B cell (primary cell): ENCODE measurements at regions not wholly inside any gene's neighbourhood (a gene's known extent, or its start where the extent isn't known, plus 50 kb on each side); places are given as distances from the start of the nearest gene placed in this dataset.

Source experiments
- ATAC-seq: fragments of 200-7000 bp; cut with Tn5 transposase; one replicate; pipeline ENCODE4 v1.10.0; 2021; ENCODE audit warnings: low read depth, mild to moderate bottlenecking, moderate number of reproducible peaks, moderate library complexity
- CTCF ChIA-PET: fragments of 350-600 bp; sonication (Branson Sonifier 250); formaldehyde crosslinking; loops from one replicate; lab custom pipeline; 2021; ENCODE audit warnings: antibody characterized with exemption, inconsistent platforms; lab: Charles Lee
- POLR2A ChIA-PET: fragments of 350-600 bp; sonication (Branson Sonifier 250); formaldehyde crosslinking; loops from one replicate; lab custom pipeline; 2021; ENCODE audit warnings: antibody characterized with exemption; lab: Charles Lee
- DNase-seq: peaks from one replicate; pipeline ENCODE4 v3.0.0; 2013
- H2AFZ ChIP-seq: 2 replicates; pipeline ENCODE4 v1.6.1; 2012; ENCODE audit warnings: mild to moderate bottlenecking, low read depth, low read length; ENCODE audit not compliant: insufficient read depth, poor library complexity, severe bottlenecking
- H3K27ac ChIP-seq, 2 donors: 1 replicate in 1 of 2; 2 replicates in 1 of 2; pipeline ENCODE4 v1.5.1; 2012 to 2013; ENCODE audit warnings: low read length in 2 of 2, mild to moderate bottlenecking in 2 of 2, moderate library complexity in 1 of 2
- H3K27me3 ChIP-seq, 4 experiments: fragments of 200-600 bp in 1 of 4; sonication (generic) in 1 of 4; replicated peaks in 1 of 4; 1 replicate in 2 of 4; 2 replicates in 2 of 4; pipeline versions ENCODE4 v1.6.1 to v1.7.0; 2013 to 2016; ENCODE audit warnings: low read length in 3 of 4, mild to moderate bottlenecking in 2 of 4, mixed read lengths in 1 of 4, moderate library complexity in 1 of 4; ENCODE audit not compliant: insufficient read depth in 4 of 4, control insufficient read depth in 3 of 4; ENCODE audit errors: control extremely low read depth in 1 of 4
- H3K36me3 ChIP-seq, 2 experiments: replicated peaks in 1 of 2; 1 replicate in 1 of 2; 2 replicates in 1 of 2; pipeline versions ENCODE4 v1.6.1 to v1.7.1; 2013; ENCODE audit warnings: low read length in 1 of 2; ENCODE audit not compliant: insufficient read depth in 2 of 2, control insufficient read depth in 1 of 2; ENCODE audit errors: control extremely low read depth in 1 of 2, extremely low read depth in 1 of 2
- H3K4me1 ChIP-seq, 2 donors: fragments of 200-600 bp in 1 of 2; sonication (generic) in 1 of 2; 1 replicate in 1 of 2; 2 replicates in 1 of 2; pipeline versions ENCODE4 v1.5.1 to v1.6.1; 2013 to 2017; ENCODE audit warnings: low read length in 2 of 2; ENCODE audit not compliant: control insufficient read depth in 2 of 2, insufficient read depth in 2 of 2
- H3K4me2 ChIP-seq: replicated peaks from 2 replicates; pipeline ENCODE3; 2012; ENCODE audit warnings: mild to moderate bottlenecking, low read depth, low read length; ENCODE audit not compliant: poor library complexity, severe bottlenecking
- H3K4me3 ChIP-seq, 5 experiments: fragments of 200-600 bp in 1 of 5; sonication (generic) in 1 of 5; 1 replicate in 3 of 5; 2 replicates in 2 of 5; pipeline versions ENCODE4 v1.5.1 to v1.7.0; 2011 to 2016; ENCODE audit warnings: low read length in 4 of 5, mild to moderate bottlenecking in 4 of 5, low read depth in 2 of 5, control low read depth in 1 of 5, moderate library complexity in 1 of 5; ENCODE audit not compliant: insufficient read depth in 1 of 5; ENCODE audit errors: control extremely low read depth in 1 of 5, extremely low read depth in 1 of 5
- H3K79me2 ChIP-seq: fragments of 200-600 bp; sonication (generic); one replicate; pipeline ENCODE4 v1.6.0; 2016; ENCODE audit warnings: low read length; ENCODE audit not compliant: control insufficient read depth, insufficient read depth
- H3K9ac ChIP-seq: fragments of 200-600 bp; sonication (generic); 2 replicates; pipeline ENCODE4 v1.6.1; 2017; ENCODE audit warnings: mild to moderate bottlenecking, low read length, moderate library complexity
- H3K9me3 ChIP-seq, 3 donors: one replicate each; pipeline versions ENCODE4 v1.6.1 to v1.7.1; 2013; ENCODE audit warnings: low read length in 2 of 3; ENCODE audit not compliant: control insufficient read depth in 2 of 3, insufficient read depth in 1 of 3; ENCODE audit errors: control extremely low read depth in 1 of 3
- H4K20me1 ChIP-seq: 2 replicates; pipeline ENCODE4 v1.6.0; 2012; ENCODE audit warnings: mild to moderate bottlenecking, low read length; ENCODE audit not compliant: insufficient read depth, control insufficient read depth, poor library complexity, severe bottlenecking
- H3K27ac Mint-ChIP-seq: one replicate; pipeline ENCODE4 v1.8.0; 2021; ENCODE audit warnings: mixed read lengths
- H3K27me3 Mint-ChIP-seq: one replicate; pipeline ENCODE4 v1.8.0; 2021; ENCODE audit warnings: mixed read lengths
- H3K4me1 Mint-ChIP-seq: one replicate; pipeline ENCODE4 v1.8.0; 2021; ENCODE audit warnings: mixed read lengths
- H3K4me3 Mint-ChIP-seq: one replicate; pipeline ENCODE4 v1.8.0; 2021; ENCODE audit warnings: mixed read lengths
- H3K9me3 Mint-ChIP-seq: one replicate; pipeline ENCODE4 v1.8.0; 2022; ENCODE audit warnings: mixed read lengths; ENCODE audit not compliant: insufficient read depth
- EZH2 ChIP-seq: IDR thresholded peaks from 2 replicates; pipeline ENCODE4 v1.6.1; 2012; ENCODE audit warnings: borderline replicate concordance, low read depth, mild to moderate bottlenecking, moderate library complexity, low read length; ENCODE audit not compliant: insufficient read depth, poor library complexity, severe bottlenecking
- WGBS: methylation state at CpG from one replicate; pipeline ENCODE4 v1.1.5; 2013; ENCODE audit warnings: missing lambda C conversion rate; ENCODE audit not compliant: insufficient coverage; 5-methylcytosine and 5-hydroxymethylcytosine counted together
- intact Hi-C: fragments of 100-400 bp; cut with micrococcal nuclease; formaldehyde crosslinking; loops from one replicate; pipeline ENCODE4 v1.10.0; 2022
- TF ChIP-seq, protein P1 (sequence below): fragments of 200-600 bp; IDR thresholded peaks from one replicate; pipeline ENCODE4 v1.8.0; 2022; ENCODE audit warnings: antibody characterized with exemption, mild to moderate bottlenecking

DNA sequence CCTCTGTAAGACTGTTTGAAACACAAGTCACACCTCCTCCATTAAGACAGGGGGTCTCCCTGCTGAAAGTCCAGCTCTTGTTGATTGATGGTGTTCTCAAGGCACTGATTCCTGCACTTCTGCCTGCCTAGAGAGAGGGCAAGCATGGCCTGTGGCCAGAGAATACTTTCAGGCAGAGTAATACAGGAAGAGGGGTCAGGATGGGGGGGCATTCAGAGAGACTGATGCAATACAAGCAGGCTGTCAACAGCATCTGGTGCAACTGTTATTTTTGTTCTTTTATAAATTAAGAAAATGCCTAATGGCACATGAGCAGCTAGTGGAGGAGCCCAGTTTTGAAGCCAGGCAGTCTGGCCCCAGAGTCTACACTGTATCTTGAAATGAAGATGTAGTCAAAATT, 302.2 kb downstream of the DIRAS2 start:
- Mint-ChIP-seq H3K4me3 (no peak overlapping the region), H3K27ac (no peak overlapping the region), H3K27me3 (peaks cover 28% of the 10 kb centered on the region), H3K9me3 (no peaks in the 10 kb centered on the region), H3K4me1 (no peaks in the 10 kb centered on the region)
- Histone ChIP-seq H3K9me3 (no peaks in the 10 kb centered on the region), H3K27ac (no peak overlapping the region), H3K9ac (no peak overlapping the region), H4K20me1 (no peaks in the 10 kb centered on the region), H3K4me1 (no peaks in the 10 kb centered on the region), H3K79me2 (no peaks in the 10 kb centered on the region), H3K36me3 (no peaks in the 10 kb centered on the region), H3K27me3 (no peaks in the 10 kb centered on the region), H3K4me2 (no peak overlapping the region), H2AFZ (no peak overlapping the region), H3K4me3 (no peak overlapping the region)
- ChIA-PET CTCF (no interaction called here), POLR2A (no interaction called here)
- no peak for ATAC-seq
- TF ChIP-seq, protein P1, sequence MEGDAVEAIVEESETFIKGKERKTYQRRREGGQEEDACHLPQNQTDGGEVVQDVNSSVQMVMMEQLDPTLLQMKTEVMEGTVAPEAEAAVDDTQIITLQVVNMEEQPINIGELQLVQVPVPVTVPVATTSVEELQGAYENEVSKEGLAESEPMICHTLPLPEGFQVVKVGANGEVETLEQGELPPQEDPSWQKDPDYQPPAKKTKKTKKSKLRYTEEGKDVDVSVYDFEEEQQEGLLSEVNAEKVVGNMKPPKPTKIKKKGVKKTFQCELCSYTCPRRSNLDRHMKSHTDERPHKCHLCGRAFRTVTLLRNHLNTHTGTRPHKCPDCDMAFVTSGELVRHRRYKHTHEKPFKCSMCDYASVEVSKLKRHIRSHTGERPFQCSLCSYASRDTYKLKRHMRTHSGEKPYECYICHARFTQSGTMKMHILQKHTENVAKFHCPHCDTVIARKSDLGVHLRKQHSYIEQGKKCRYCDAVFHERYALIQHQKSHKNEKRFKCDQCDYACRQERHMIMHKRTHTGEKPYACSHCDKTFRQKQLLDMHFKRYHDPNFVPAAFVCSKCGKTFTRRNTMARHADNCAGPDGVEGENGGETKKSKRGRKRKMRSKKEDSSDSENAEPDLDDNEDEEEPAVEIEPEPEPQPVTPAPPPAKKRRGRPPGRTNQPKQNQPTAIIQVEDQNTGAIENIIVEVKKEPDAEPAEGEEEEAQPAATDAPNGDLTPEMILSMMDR = no peak
- no peak for TF ChIP-seq EZH2
- intact Hi-C loops = no loop called here
- no peak for DNase-seq

DNA sequence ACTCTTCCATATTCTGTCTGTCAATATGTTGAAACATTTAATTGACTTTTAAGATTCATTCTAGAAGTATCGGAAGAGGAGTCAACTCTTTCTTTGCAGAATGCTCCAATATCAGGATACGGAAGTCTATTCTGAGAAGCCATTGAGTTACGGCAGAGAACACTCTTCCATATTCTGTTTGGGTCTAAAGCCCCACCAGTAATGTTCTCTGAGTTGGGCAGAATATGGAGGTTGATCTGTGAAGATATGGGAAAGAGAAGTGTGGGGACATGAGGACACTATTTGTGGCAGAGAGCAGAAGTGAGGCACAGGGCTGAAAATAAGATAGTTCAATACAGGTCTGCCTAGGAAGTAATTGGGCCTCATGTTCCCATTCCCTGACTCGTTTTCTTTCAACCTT, 300.0 kb downstream of the DIRAS2 start:
- no peak overlapping the region for H3K4me3 ChIP-seq
- intact Hi-C loops = no loop called here
- ATAC-seq (no peak), DNase-seq (no peak)
- H3K27ac Mint-ChIP-seq = no peak overlapping the region
- H4K20me1 ChIP-seq = no peaks in the 10 kb centered on the region
- peaks cover 0 to 3% (median under 1%) of the 10 kb centered on the region in 4 experiments for H3K27me3 ChIP-seq
- POLR2A ChIA-PET = no interaction called here
- no peaks in the 10 kb centered on the region for H3K9me3 Mint-ChIP-seq
- no peak overlapping the region for H3K4me2 ChIP-seq
- H3K79me2 ChIP-seq = no peaks in the 10 kb centered on the region
- 95% methylated on average over 3 of the region's 4 CpGs for WGBS
- CTCF ChIA-PET = no interaction called here
- H3K4me1 Mint-ChIP-seq = no peaks in the 10 kb centered on the region
- H3K27me3 Mint-ChIP-seq = peaks cover 44% of the 10 kb centered on the region
- no peaks in the 10 kb centered on the region for H3K36me3 ChIP-seq
- H3K9ac ChIP-seq = no peak overlapping the region
- H3K9me3 ChIP-seq = no peaks in the 10 kb centered on the region
- H3K4me1 ChIP-seq = no peaks in the 10 kb centered on the region
- no peak overlapping the region for H3K27ac ChIP-seq
- no peak overlapping the region for H3K4me3 Mint-ChIP-seq
- H2AFZ ChIP-seq = no peak overlapping the region
- TF ChIP-seq, protein P1 = no peak
- no peak for TF ChIP-seq EZH2
